Upper lobe of left lung (tissue), 4 donors: ENCODE measurements at regions not wholly inside any gene's neighbourhood (a gene's known extent, or its start where the extent isn't known, plus 50 kb on each side); places are given as distances from the start of the nearest gene placed in this dataset.

Experiments used
- CTCF ChIP-seq, 6 experiments: fragments of 450-650 bp in 4 of 6; fragments of 200-600 bp in 2 of 6; sonication (generic) in 2 of 6; IDR thresholded peaks; one replicate each; pipeline ENCODE4 v1.5.1; 2016 to 2019; ENCODE audit warnings: antibody characterized with exemption in 6 of 6
- EP300 ChIP-seq, 4 donors: sonication (generic); formaldehyde crosslinking; IDR thresholded peaks; one replicate each; pipeline ENCODE4 v1.5.1; 2017; ENCODE audit warnings: antibody characterized with exemption in 4 of 4, control low read depth in 2 of 4
- POLR2A ChIP-seq, 4 donors: fragments of 450-650 bp; IDR thresholded peaks; one replicate each; pipeline ENCODE4 v1.5.1; 2016 to 2017; ENCODE audit warnings: antibody characterized with exemption in 4 of 4, mild to moderate bottlenecking in 2 of 4

- TF ChIP-seq CTCF (IDR thresholded peaks at IDR 0.05) (no peak), POLR2A (IDR thresholded peaks at IDR 0.05) (no peak), EP300 (IDR thresholded peaks at IDR 0.05) (no peak)
Measured at GRCh38 chr2:57698935-57699449, 347.6 kb upstream of the VRK2 start.
